Astrocyte of the cerebellum (primary cell): ENCODE measurements at regions not wholly inside any gene's neighbourhood (a gene's known extent, or its start where the extent isn't known, plus 50 kb on each side); places are given as distances from the start of the nearest gene placed in this dataset.
A peak's percentile ranks its signal among the peaks of the same experiment; 100 is the strongest.

ENCODE experiments used
- DNase-seq: peaks from one replicate; pipeline ENCODE4 v3.0.0-alpha.2; 2011; ENCODE audit warnings: low read depth
- H3K4me3 ChIP-seq: 2 replicates; pipeline ENCODE4 v1.5.1; 2011; ENCODE audit warnings: mild to moderate bottlenecking, low read depth, low read length, moderate library complexity
- CTCF ChIP-seq: IDR thresholded peaks from 2 replicates; pipeline ENCODE4 v1.5.1; 2012; ENCODE audit warnings: low read length, low read depth, moderate library complexity, mild to moderate bottlenecking; ENCODE audit errors: missing control alignments
- in situ Hi-C: cut with HindIII; loops from 2 replicates; pipeline ENCODE4 v1.10.0; 2017; ENCODE audit warnings: low sequenced_read_pairs

- peak; percentile 27 for DNase-seq
- no peak for TF ChIP-seq CTCF
- in situ Hi-C loops = no loop called here
- H3K4me3 ChIP-seq = no peak overlapping the region
These were observed 456.3 kb upstream of the ARRDC4 start for GRCh38 chr15:97504031-97504792.

- in situ Hi-C loops = no loop called here
- H3K4me3 ChIP-seq = no peak overlapping the region
- no peak for TF ChIP-seq CTCF
- no peak for DNase-seq
These were observed 442.8 kb upstream of the ARRDC4 start for GRCh38 chr15:97517737-97518136.

- H3K4me3 ChIP-seq = no peak overlapping the region
- in situ Hi-C loops = no loop called here
- DNase-seq = no peak
- no peak for TF ChIP-seq CTCF
These were observed 439.8 kb upstream of the ARRDC4 start for GRCh38 chr15:97520689-97521088.

GRCh38 chr15:97521381-97522285 lies 438.9 kb upstream of the ARRDC4 start:
- H3K4me3 ChIP-seq = peak overlapping the region; percentile 39
- no peak for DNase-seq
- TF ChIP-seq CTCF = no peak
- in situ Hi-C loops = no loop called here

- H3K4me3 ChIP-seq = peak overlapping the region; percentile 39
- in situ Hi-C loops = no loop called here
- no peak for DNase-seq
- TF ChIP-seq CTCF = no peak
These were observed 438.2 kb upstream of the ARRDC4 start for GRCh38 chr15:97522347-97522746.

- no peak overlapping the region for H3K4me3 ChIP-seq
- in situ Hi-C loops = no loop called here
- DNase-seq = no peak
- no peak for TF ChIP-seq CTCF
These were observed 434.7 kb upstream of the ARRDC4 start for GRCh38 chr15:97525809-97526208.
